ENCODE measurements at regions not wholly inside any gene's neighbourhood (a gene's known extent, or its start where the extent isn't known, plus 50 kb on each side); places are given as distances from the start of the nearest gene placed in this dataset.

- DNase-seq, result no peak
These were observed 95.8 kb upstream of the STEAP4 start for GRCh38 chr7:88402529-88402928.

- peak; percentile 2 for DNase-seq
These were observed 94.4 kb upstream of the STEAP4 start for GRCh38 chr7:88401009-88401623.

GRCh38 chr7:88399696-88400240, 93.1 kb upstream of the STEAP4 start:
- no peak for DNase-seq

- DNase-seq, result no peak
These were observed 92.3 kb upstream of the STEAP4 start for GRCh38 chr7:88399036-88399435.

- DNase-seq, result no peak
These were observed 91.8 kb upstream of the STEAP4 start for GRCh38 chr7:88398459-88398858.

- DNase-seq, result no peak
These were observed 90.2 kb upstream of the STEAP4 start for GRCh38 chr7:88396948-88397322.

- DNase-seq, result no peak
These were observed 89.7 kb upstream of the STEAP4 start for GRCh38 chr7:88396295-88396947.

GRCh38 chr7:88395715-88396114, 89.0 kb upstream of the STEAP4 start:
- DNase-seq, result no peak

- no peak for DNase-seq
These were observed 84.6 kb upstream of the STEAP4 start for GRCh38 chr7:88391247-88391646.

- DNase-seq, result no peak
These were observed 80.7 kb upstream of the STEAP4 start for GRCh38 chr7:88387368-88387767.

GRCh38 chr7:88386665-88387156, 80.0 kb upstream of the STEAP4 start:
- DNase-seq, result no peak

- no peak for DNase-seq
These were observed 70.7 kb upstream of the STEAP4 start for GRCh38 chr7:88377434-88377833.

GRCh38 chr7:88368686-88369085, 62.0 kb upstream of the STEAP4 start:
- no peak for DNase-seq

GRCh38 chr7:88366845-88367244, 60.2 kb upstream of the STEAP4 start:
- DNase-seq, result no peak

GRCh38 chr7:88363869-88364268, 57.2 kb upstream of the STEAP4 start:
- no peak for DNase-seq

GRCh38 chr7:88363249-88363648, 56.6 kb upstream of the STEAP4 start:
- DNase-seq, result no peak

GRCh38 chr7:88361357-88361756, 54.7 kb upstream of the STEAP4 start:
- peak; percentile 94 for DNase-seq

- DNase-seq, result no peak
These were observed 52.2 kb upstream of the STEAP4 start for GRCh38 chr7:88358881-88359280.

- DNase-seq, result no peak
These were observed 51.8 kb upstream of the STEAP4 start for GRCh38 chr7:88358526-88358838.

- no peak for DNase-seq
These were observed 51.3 kb upstream of the STEAP4 start for GRCh38 chr7:88357781-88358525.

- DNase-seq, result no peak
These were observed 50.6 kb upstream of the STEAP4 start for GRCh38 chr7:88357294-88357693.

Data from NCI-H524 treated with DMSO at 0.1 percent for 48 hours (cell line).